Liver (tissue), 8 donors: ENCODE measurements at regions not wholly inside any gene's neighbourhood (a gene's known extent, or its start where the extent isn't known, plus 50 kb on each side); places are given as distances from the start of the nearest gene placed in this dataset.

ENCODE experiments used
- DNase-seq: peaks from one replicate; pipeline ENCODE4 v3.0.0-alpha.2; 2017; ENCODE audit warnings: low spot score
- H3K27ac ChIP-seq, 2 donors: one replicate each; pipeline ENCODE4 v1.7.0; 2013; ENCODE audit warnings: inconsistent platforms in 2 of 2, low read length in 2 of 2, control low read depth in 1 of 2, low read depth in 1 of 2, mild to moderate bottlenecking in 1 of 2
- H3K27me3 ChIP-seq, 4 donors: one replicate each; pipeline versions ENCODE4 v1.6.1 to v1.7.0; 2013; ENCODE audit warnings: low read length in 3 of 4, inconsistent platforms in 1 of 4, mild to moderate bottlenecking in 1 of 4, moderate library complexity in 1 of 4; ENCODE audit not compliant: control insufficient read depth in 4 of 4, insufficient read depth in 4 of 4
- H3K36me3 ChIP-seq, 4 donors: one replicate each; pipeline versions ENCODE4 v1.6.1 to v1.7.0; 2013; ENCODE audit warnings: low read length in 3 of 4, mild to moderate bottlenecking in 3 of 4, low read depth in 1 of 4, moderate library complexity in 1 of 4; ENCODE audit not compliant: control insufficient read depth in 4 of 4, insufficient read depth in 3 of 4
- H3K4me1 ChIP-seq, 4 donors: one replicate each; pipeline versions ENCODE4 v1.6.1 to v1.7.0; 2013; ENCODE audit warnings: low read length in 3 of 4, mild to moderate bottlenecking in 3 of 4, moderate library complexity in 1 of 4; ENCODE audit not compliant: control insufficient read depth in 4 of 4, insufficient read depth in 4 of 4
- H3K4me3 ChIP-seq, 3 donors: one replicate each; pipeline versions ENCODE4 v1.6.1 to v1.7.0; 2013; ENCODE audit warnings: low read length in 3 of 3, control low read depth in 1 of 3, low read depth in 1 of 3, mild to moderate bottlenecking in 1 of 3
- H3K9ac ChIP-seq, 2 donors: one replicate each; pipeline ENCODE4 v1.7.0; 2013; ENCODE audit warnings: low read length in 2 of 2, mild to moderate bottlenecking in 2 of 2, moderate library complexity in 2 of 2, control low read depth in 1 of 2, low read depth in 1 of 2
- H3K9me3 ChIP-seq, 4 donors: one replicate each; pipeline versions ENCODE4 v1.6.1 to v1.7.0; 2013; ENCODE audit warnings: low read length in 3 of 4; ENCODE audit not compliant: control insufficient read depth in 4 of 4
- FOXA1 ChIP-seq: IDR thresholded peaks from 2 replicates; pipeline ENCODE4 v1.6.1; 2016; ENCODE audit warnings: antibody characterized with exemption
- HNF4A ChIP-seq, 2 donors: conservative IDR thresholded peaks; 2 replicates each; pipeline ENCODE4 v1.6.1; 2016; ENCODE audit warnings: antibody characterized with exemption in 2 of 2, mild to moderate bottlenecking in 2 of 2
- HNF4G ChIP-seq: IDR thresholded peaks from 2 replicates; pipeline ENCODE4 v1.6.1; 2016; ENCODE audit warnings: antibody characterized with exemption
- JUND ChIP-seq, 2 donors: IDR thresholded peaks; 2 replicates each; pipeline ENCODE4 v1.6.1; 2016; ENCODE audit warnings: antibody characterized with exemption in 2 of 2
- NR2F2 ChIP-seq: IDR thresholded peaks from 2 replicates; pipeline ENCODE4 v1.6.1; 2016; ENCODE audit warnings: antibody characterized with exemption
- RAD21 ChIP-seq, 2 donors: IDR thresholded peaks; 2 replicates each; pipeline ENCODE4 v1.6.1; 2016; ENCODE audit warnings: antibody characterized with exemption in 2 of 2, mild to moderate bottlenecking in 2 of 2
- RXRA ChIP-seq, 2 donors: IDR thresholded peaks; 2 replicates each; pipeline ENCODE4 v1.6.1; 2017 to 2018; ENCODE audit warnings: antibody characterized with exemption in 2 of 2, mild to moderate bottlenecking in 1 of 2
- TAF1 ChIP-seq: conservative IDR thresholded peaks from 2 replicates; pipeline ENCODE4 v1.6.1; 2016; ENCODE audit warnings: antibody characterized with exemption, mild to moderate bottlenecking
- YY1 ChIP-seq: IDR thresholded peaks from 2 replicates; pipeline ENCODE4 v1.6.1; 2016; ENCODE audit warnings: antibody characterized with exemption, mild to moderate bottlenecking
- WGBS: extraction: QIAGEN DNeasy Blood & Tissue Kit; methylation state at CpG from one replicate; pipeline ENCODE4 v1.1.7; 2013; 5-methylcytosine and 5-hydroxymethylcytosine counted together
- TF ChIP-seq, protein P1 (sequence below): fragments of 150-350 bp; IDR thresholded peaks from 2 replicates; pipeline ENCODE4 v1.5.1; 2017; ENCODE audit warnings: improper control_type of control experiment, low read depth, low read length; ENCODE audit not compliant: missing input control
- TF ChIP-seq, protein P2 (sequence below): IDR thresholded peaks from 2 replicates; pipeline ENCODE4 v1.6.1; 2016; ENCODE audit warnings: antibody characterized with exemption
- TF ChIP-seq, protein P3 (sequence below): IDR thresholded peaks from 2 replicates; pipeline ENCODE4 v1.6.1; 2016; ENCODE audit warnings: antibody characterized with exemption, mild to moderate bottlenecking
- TF ChIP-seq, protein P4 (sequence below): IDR thresholded peaks from 2 replicates; pipeline ENCODE4 v1.6.1; 2016; ENCODE audit warnings: antibody characterized with exemption
- TF ChIP-seq, protein P5 (sequence below): IDR thresholded peaks from 2 replicates; pipeline ENCODE4 v1.6.1; 2016; ENCODE audit warnings: antibody characterized with exemption
- donor health status: healthy.
- donor health status: healthy.
- donor health status: healthy.
- donor health status: healthy.
- donor health status: healthy.

DNA sequence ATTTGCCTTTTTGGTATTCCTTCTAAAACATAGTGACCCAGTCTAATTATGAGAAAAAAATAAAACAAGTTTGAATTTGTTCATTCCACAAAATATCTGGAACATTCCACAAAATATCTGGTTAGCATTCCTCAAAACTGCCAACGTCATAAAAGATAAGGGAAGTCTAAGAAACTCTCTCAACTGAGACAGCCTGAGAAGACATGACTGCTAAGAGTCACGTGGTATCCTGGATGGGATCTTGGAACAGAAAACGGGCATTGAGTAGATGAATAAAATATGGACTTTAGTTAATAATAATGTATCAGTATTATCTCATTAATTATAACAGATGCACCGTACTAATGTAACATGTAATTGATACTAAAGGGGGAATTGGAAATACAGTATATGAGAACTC is 280.9 kb downstream of the ARAP2 start (continued):
- TF ChIP-seq, protein P1, sequence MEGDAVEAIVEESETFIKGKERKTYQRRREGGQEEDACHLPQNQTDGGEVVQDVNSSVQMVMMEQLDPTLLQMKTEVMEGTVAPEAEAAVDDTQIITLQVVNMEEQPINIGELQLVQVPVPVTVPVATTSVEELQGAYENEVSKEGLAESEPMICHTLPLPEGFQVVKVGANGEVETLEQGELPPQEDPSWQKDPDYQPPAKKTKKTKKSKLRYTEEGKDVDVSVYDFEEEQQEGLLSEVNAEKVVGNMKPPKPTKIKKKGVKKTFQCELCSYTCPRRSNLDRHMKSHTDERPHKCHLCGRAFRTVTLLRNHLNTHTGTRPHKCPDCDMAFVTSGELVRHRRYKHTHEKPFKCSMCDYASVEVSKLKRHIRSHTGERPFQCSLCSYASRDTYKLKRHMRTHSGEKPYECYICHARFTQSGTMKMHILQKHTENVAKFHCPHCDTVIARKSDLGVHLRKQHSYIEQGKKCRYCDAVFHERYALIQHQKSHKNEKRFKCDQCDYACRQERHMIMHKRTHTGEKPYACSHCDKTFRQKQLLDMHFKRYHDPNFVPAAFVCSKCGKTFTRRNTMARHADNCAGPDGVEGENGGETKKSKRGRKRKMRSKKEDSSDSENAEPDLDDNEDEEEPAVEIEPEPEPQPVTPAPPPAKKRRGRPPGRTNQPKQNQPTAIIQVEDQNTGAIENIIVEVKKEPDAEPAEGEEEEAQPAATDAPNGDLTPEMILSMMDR = no peak
- TF ChIP-seq, protein P2, sequence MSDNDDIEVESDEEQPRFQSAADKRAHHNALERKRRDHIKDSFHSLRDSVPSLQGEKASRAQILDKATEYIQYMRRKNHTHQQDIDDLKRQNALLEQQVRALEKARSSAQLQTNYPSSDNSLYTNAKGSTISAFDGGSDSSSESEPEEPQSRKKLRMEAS = no peak
- no peak for TF ChIP-seq YY1
- TF ChIP-seq JUND (IDR thresholded peaks at IDR 0.05) = no peak

DNA sequence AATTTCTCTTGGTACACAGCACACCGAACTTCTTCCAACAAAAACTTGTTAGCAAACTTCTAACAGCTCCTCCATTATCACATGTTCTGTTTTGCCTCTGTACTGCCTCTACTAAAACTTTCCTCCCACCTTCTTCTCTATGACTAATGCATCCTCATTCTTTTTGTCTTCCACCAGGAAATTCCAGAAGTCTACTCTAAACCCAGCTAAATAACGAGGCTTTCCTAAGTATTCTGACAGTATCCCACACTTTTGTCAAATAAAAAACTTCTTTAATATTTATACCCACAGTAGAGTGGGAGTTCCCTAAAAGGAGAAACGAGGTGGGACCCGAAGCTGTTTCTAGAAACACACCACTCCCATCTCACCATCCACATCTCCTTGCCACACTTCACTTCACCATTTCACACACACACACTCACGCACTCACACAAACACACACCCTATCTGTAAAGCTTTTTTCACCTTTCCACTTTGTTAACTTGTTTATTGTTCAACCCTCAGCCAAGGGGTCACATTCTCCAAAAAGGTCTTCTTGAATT is 280.3 kb downstream of the ARAP2 start:
- no peak overlapping the region for H3K9ac ChIP-seq
- 76% methylated on average over 5 of the region's 5 CpGs for WGBS
- no peak overlapping the region for H3K4me3 ChIP-seq
- H3K36me3 ChIP-seq = no peaks in the 10 kb centered on the region
- DNase-seq = no peak
- no peak for TF ChIP-seq HNF4G
- TF ChIP-seq HNF4A (conservative IDR thresholded peaks at IDR 0.05) = no peak
- TF ChIP-seq, protein P2 = no peak
- no peak for TF ChIP-seq FOXA1
- TF ChIP-seq, protein P3, sequence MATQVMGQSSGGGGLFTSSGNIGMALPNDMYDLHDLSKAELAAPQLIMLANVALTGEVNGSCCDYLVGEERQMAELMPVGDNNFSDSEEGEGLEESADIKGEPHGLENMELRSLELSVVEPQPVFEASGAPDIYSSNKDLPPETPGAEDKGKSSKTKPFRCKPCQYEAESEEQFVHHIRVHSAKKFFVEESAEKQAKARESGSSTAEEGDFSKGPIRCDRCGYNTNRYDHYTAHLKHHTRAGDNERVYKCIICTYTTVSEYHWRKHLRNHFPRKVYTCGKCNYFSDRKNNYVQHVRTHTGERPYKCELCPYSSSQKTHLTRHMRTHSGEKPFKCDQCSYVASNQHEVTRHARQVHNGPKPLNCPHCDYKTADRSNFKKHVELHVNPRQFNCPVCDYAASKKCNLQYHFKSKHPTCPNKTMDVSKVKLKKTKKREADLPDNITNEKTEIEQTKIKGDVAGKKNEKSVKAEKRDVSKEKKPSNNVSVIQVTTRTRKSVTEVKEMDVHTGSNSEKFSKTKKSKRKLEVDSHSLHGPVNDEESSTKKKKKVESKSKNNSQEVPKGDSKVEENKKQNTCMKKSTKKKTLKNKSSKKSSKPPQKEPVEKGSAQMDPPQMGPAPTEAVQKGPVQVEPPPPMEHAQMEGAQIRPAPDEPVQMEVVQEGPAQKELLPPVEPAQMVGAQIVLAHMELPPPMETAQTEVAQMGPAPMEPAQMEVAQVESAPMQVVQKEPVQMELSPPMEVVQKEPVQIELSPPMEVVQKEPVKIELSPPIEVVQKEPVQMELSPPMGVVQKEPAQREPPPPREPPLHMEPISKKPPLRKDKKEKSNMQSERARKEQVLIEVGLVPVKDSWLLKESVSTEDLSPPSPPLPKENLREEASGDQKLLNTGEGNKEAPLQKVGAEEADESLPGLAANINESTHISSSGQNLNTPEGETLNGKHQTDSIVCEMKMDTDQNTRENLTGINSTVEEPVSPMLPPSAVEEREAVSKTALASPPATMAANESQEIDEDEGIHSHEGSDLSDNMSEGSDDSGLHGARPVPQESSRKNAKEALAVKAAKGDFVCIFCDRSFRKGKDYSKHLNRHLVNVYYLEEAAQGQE = no peak
- TF ChIP-seq YY1 = no peak
- no peak for TF ChIP-seq TAF1
- TF ChIP-seq RAD21 (IDR thresholded peaks at IDR 0.05) = no peak
- TF ChIP-seq RXRA (IDR thresholded peaks at IDR 0.05) = no peak
- TF ChIP-seq NR2F2 = no peak
- TF ChIP-seq, protein P1 = no peak
- TF ChIP-seq JUND (IDR thresholded peaks at IDR 0.05) = no peak
- TF ChIP-seq, protein P4, sequence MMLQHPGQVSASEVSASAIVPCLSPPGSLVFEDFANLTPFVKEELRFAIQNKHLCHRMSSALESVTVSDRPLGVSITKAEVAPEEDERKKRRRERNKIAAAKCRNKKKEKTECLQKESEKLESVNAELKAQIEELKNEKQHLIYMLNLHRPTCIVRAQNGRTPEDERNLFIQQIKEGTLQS = no peak
- TF ChIP-seq, protein P5, sequence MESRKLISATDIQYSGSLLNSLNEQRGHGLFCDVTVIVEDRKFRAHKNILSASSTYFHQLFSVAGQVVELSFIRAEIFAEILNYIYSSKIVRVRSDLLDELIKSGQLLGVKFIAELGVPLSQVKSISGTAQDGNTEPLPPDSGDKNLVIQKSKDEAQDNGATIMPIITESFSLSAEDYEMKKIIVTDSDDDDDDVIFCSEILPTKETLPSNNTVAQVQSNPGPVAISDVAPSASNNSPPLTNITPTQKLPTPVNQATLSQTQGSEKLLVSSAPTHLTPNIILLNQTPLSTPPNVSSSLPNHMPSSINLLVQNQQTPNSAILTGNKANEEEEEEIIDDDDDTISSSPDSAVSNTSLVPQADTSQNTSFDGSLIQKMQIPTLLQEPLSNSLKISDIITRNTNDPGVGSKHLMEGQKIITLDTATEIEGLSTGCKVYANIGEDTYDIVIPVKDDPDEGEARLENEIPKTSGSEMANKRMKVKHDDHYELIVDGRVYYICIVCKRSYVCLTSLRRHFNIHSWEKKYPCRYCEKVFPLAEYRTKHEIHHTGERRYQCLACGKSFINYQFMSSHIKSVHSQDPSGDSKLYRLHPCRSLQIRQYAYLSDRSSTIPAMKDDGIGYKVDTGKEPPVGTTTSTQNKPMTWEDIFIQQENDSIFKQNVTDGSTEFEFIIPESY = no peak
- H3K27me3 ChIP-seq = no peaks in the 10 kb centered on the region
- no peaks in the 10 kb centered on the region for H3K9me3 ChIP-seq
- H3K27ac ChIP-seq = no peak overlapping the region
- no peaks in the 10 kb centered on the region for H3K4me1 ChIP-seq
